Umbilical cord (tissue), 1 donor: ENCODE measurements at regions not wholly inside any gene's neighbourhood (a gene's known extent, or its start where the extent isn't known, plus 50 kb on each side); places are given as distances from the start of the nearest gene placed in this dataset.
"Not testable (repeated sequence)": the region's sequence is repeated elsewhere in the genome, so short reads cannot be mapped to it uniquely, and the experiment has no call there.

Source experiments
- DNase-seq: peaks from one replicate; pipeline ENCODE4 v3.0.0-alpha.2; 2015; ENCODE audit warnings: low spot score

DNA sequence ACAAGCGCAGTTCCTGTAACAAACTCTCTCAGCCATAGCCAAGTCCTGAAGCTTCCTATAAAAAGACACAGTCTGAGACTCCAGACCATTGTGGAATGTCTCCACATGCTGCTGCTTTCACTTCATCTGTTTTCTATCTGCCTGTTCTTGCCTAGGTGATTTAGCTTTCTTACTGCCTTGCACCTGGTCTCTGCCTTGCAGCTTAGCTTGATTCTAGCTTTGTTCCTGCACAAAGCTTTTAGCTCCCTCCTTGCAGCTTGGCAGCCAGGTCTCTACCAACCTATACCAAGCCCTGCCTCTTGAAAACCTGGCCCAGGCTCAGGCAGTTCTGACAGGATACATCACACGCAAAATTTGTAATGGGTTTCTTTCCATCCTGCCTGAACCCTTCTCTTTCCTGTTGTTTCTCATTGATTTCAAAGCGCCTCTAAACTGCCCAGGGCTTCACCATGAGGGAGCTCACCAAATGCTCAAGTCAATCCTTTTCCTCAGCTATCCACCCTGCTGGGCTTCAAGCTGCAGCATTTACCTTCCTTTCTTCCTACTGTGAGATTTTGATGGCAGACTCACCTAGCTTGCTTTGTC, 941.3 kb upstream of the NXPH2 start:
- peak; percentile 14 for DNase-seq

DNA sequence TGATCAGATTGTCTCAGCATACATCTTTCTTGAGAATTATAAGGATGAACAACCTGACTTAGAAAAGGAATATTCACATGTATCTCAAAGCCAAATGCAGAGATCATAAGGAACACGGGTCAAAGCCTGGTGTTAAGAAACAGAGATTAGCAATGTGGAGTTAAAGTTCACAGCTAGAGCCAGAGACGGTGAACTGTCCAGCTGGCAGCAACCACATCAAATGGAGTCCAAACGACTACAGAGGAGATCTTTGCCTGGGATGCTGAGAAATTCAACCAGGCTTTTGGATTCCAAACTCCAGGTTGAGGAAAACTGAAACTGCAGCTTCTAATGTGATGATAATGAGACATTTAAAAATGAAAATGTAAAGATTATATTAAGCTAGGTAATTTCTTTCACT, 939.9 kb upstream of the NXPH2 start:
- DNase-seq = no peak

- no peak for DNase-seq
Observed at GRCh38 chr2:139704606-139705005, 924.4 kb upstream of the NXPH2 start.

- no peak for DNase-seq
Observed at GRCh38 chr2:139694327-139694726, 914.1 kb upstream of the NXPH2 start.

DNA sequence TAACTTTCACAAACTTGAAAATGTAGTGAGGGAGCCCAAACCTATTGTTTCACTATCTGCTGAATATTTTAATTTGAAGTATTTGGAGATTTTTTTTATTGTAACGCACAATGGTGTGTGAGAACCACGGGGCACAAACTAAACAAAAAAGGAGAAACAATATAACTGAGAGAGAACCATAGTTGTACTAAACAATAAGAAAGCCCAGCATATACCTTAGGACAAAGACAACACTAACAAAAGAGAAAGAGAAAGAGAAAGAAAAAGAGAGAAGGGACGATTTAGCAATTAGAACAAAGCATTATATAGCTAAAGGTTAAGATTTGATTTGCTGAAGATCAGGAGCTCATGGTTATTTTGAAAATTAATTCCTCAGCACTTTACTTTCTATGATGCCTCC, 906.0 kb upstream of the NXPH2 start:
- no peak for DNase-seq

GRCh38 chr2:139685090-139685983, 905.1 kb upstream of the NXPH2 start:
- DNase-seq = peak; percentile 11

- DNase-seq = no peak
Observed at GRCh38 chr2:139684286-139684860, 904.2 kb upstream of the NXPH2 start.

GRCh38 chr2:139674577-139674976, 894.4 kb upstream of the NXPH2 start:
- DNase-seq = no peak

- DNase-seq = not testable (repeated sequence)
Observed at GRCh38 chr2:139673447-139673846, 893.3 kb upstream of the NXPH2 start.

- peak; percentile 11 for DNase-seq
Observed at GRCh38 chr2:139669675-139670074, 889.5 kb upstream of the NXPH2 start.

- DNase-seq = no peak
Observed at GRCh38 chr2:139652385-139652784, 872.2 kb upstream of the NXPH2 start.

DNA sequence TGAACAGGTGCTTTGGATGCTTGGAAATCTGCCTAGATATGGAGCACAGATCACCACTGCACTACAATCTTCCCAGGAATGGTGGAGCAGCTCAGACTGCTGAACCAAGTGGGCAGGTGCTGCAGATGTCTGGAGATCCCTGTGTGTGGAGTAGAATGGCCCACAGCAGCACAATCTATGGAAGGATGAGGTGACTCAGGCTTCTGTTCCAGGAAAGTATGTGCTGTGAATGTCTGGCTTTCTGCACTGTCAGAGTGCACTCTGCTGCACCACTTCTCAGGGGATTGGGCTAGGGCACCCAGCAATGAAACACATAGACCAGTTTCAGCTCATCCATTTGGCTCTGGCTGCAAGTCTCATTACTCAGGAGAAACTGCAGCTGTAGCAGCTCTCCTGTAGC, 865.4 kb upstream of the NXPH2 start:
- DNase-seq = no peak

- no peak for DNase-seq
Observed at GRCh38 chr2:139643139-139643538, 862.9 kb upstream of the NXPH2 start.

- DNase-seq = no peak
Observed at GRCh38 chr2:139631966-139632365, 851.8 kb upstream of the NXPH2 start.

GRCh38 chr2:139628931-139629330, 848.7 kb upstream of the NXPH2 start:
- no peak for DNase-seq

- no peak for DNase-seq
Observed at GRCh38 chr2:139626128-139626527, 845.9 kb upstream of the NXPH2 start.

GRCh38 chr2:139622691-139623090, 842.5 kb upstream of the NXPH2 start:
- DNase-seq = no peak

- DNase-seq = no peak
Observed at GRCh38 chr2:139617747-139618146, 837.6 kb upstream of the NXPH2 start.

DNA sequence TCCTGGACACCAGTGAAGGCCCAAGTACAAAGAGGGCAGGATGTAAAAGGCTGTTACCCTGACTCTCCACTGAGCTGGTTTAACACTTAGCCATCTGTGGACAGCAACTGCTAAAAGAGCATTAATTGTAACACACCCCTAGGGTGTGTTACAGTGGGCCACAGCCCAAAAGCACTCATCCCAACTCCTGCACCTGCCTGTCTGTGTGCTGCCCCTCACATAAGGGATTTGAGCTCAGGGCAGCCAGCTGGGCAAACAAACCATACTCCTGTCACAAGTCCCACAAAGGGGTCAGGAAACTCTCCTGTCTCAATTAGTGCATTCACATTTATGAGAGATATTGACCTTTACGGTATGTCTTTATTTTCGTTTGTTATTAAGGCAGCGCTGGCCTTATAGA, 833.1 kb upstream of the NXPH2 start:
- DNase-seq = no peak

- no peak for DNase-seq
Observed at GRCh38 chr2:139610512-139610911, 830.3 kb upstream of the NXPH2 start.

- DNase-seq = no peak
Observed at GRCh38 chr2:139609109-139609508, 828.9 kb upstream of the NXPH2 start.

GRCh38 chr2:139605668-139606067, 825.5 kb upstream of the NXPH2 start:
- DNase-seq = no peak

GRCh38 chr2:139600166-139600565, 820.0 kb upstream of the NXPH2 start:
- DNase-seq = no peak
